HCT116 (cell line): ENCODE measurements at regions not wholly inside any gene's neighbourhood (a gene's known extent, or its start where the extent isn't known, plus 50 kb on each side); places are given as distances from the start of the nearest gene placed in this dataset.

Source experiments
- ATAC-seq: fragments of 200-7000 bp; cut with Tn5 transposase; 2 replicates; pipeline ENCODE4 v1.9.1; 2020; ENCODE audit warnings: mild to moderate bottlenecking, moderate library complexity
- BruUV-seq: library from RNA; stranded (reverse); fragments of 400-500 nt; replicated peaks from 2 replicates; lab custom pipeline; 2021; lab: Mats Ljungman, UMichigan
- CTCF ChIA-PET: fragments of 300-600 bp; sonication (Branson Sonifier 250); formaldehyde crosslinking; loops from one replicate; lab custom pipeline; 2021; ENCODE audit warnings: antibody characterized with exemption; lab: Charles Lee
- POLR2A ChIA-PET: fragments of 300-600, 350-600 bp; sonication (Branson Sonifier 250); formaldehyde crosslinking; loops from one replicate; lab custom pipeline; 2021; ENCODE audit warnings: antibody characterized with exemption; lab: Charles Lee
- RAD21 ChIA-PET, 2 experiments: fragments of 300-600 bp; sonication (Branson Sonifier 250); formaldehyde crosslinking; loops; one replicate each; lab custom pipeline; 2023; ENCODE audit warnings: low total read pairs in 2 of 2; ENCODE audit not compliant: uncharacterized antibody in 2 of 2, unreplicated experiment in 2 of 2, low non-redundant PET in 1 of 2; lab: Charles Lee
- DNase-seq: peaks from one replicate; pipeline ENCODE4 v3.0.0-alpha.2; 2010; ENCODE audit warnings: low read depth, low spot score
- H2AFZ ChIP-seq: fragments of 200-600 bp; shearing (Covaris generic), sonication (generic); 2 replicates; pipeline ENCODE4 v1.6.1; 2017; ENCODE audit warnings: low read depth, mixed run types, mixed read lengths, antibody characterized with exemption, low read length; ENCODE audit not compliant: poor library complexity, severe bottlenecking
- H3K27ac ChIP-seq: 2 replicates; pipeline ENCODE4 v1.5.1; 2012; ENCODE audit warnings: low read depth, low read length
- H3K27me3 ChIP-seq: fragments of 200-600 bp; sonication (generic); 2 replicates; pipeline ENCODE4 v1.6.1; 2016; ENCODE audit warnings: mixed run types, low read length, mixed read lengths; ENCODE audit not compliant: insufficient read depth
- H3K36me3 ChIP-seq, 2 experiments: fragments of 200-500 bp in 1 of 2; fragments of 200-600 bp in 1 of 2; sonication (Bioruptor generic) in 1 of 2; sonication (generic) in 1 of 2; 2 replicates each; pipeline versions ENCODE4 v1.5.1 to v1.6.1; 2014 to 2016; ENCODE audit warnings: low read length in 2 of 2, inconsistent platforms in 1 of 2, mixed read lengths in 1 of 2, mixed run types in 1 of 2; ENCODE audit not compliant: insufficient read depth in 2 of 2, control insufficient read depth in 1 of 2
- H3K4me1 ChIP-seq, 2 experiments: fragments of 200-600 bp in 1 of 2; sonication (generic) in 1 of 2; 2 replicates each; pipeline versions ENCODE4 v1.5.1 to v1.6.1; 2012 to 2017; ENCODE audit warnings: low read length in 2 of 2, inconsistent platforms in 1 of 2, mild to moderate bottlenecking in 1 of 2, mixed read lengths in 1 of 2, mixed run types in 1 of 2, moderate library complexity in 1 of 2; ENCODE audit not compliant: insufficient read depth in 2 of 2, control insufficient read depth in 1 of 2
- H3K4me2 ChIP-seq: fragments of 200-600 bp; sonication (generic); 2 replicates; pipeline ENCODE4 v1.6.1; 2017; ENCODE audit warnings: mixed run types, low read length, mixed read lengths
- H3K4me3 ChIP-seq, 2 experiments: fragments of 200-600 bp in 1 of 2; sonication (generic) in 1 of 2; replicated peaks in 1 of 2; 2 replicates each; pipeline ENCODE4 v1.5.1; 2011 to 2016; ENCODE audit warnings: low read length in 2 of 2, control low read depth in 1 of 2, low read depth in 1 of 2, mild to moderate bottlenecking in 1 of 2, mixed read lengths in 1 of 2, mixed run types in 1 of 2
- H3K79me2 ChIP-seq: fragments of 200-600 bp; sonication (generic); 2 replicates; pipeline ENCODE4 v1.6.1; 2017; ENCODE audit warnings: mild to moderate bottlenecking, mixed run types, low read length, moderate library complexity, mixed read lengths; ENCODE audit not compliant: insufficient read depth
- H3K9ac ChIP-seq: fragments of 200-600 bp; sonication (generic); 2 replicates; pipeline ENCODE4 v1.6.1; 2016; ENCODE audit warnings: low read length, mixed read lengths
- H3K9me2 ChIP-seq: fragments of 200-600 bp; sonication (generic), shearing (Covaris generic); 2 replicates; pipeline ENCODE4 v1.6.1; 2017; ENCODE audit warnings: mixed run types, mild to moderate bottlenecking, moderate library complexity; ENCODE audit not compliant: insufficient read depth
- H3K9me3 ChIP-seq, 2 experiments: fragments of 200-500 bp in 1 of 2; fragments of 200-600 bp in 1 of 2; sonication (Bioruptor generic) in 1 of 2; sonication (generic) in 1 of 2; 2 replicates each; pipeline ENCODE4 v1.6.1; 2014 to 2017; ENCODE audit warnings: low read length in 2 of 2, mixed read lengths in 2 of 2, inconsistent platforms in 1 of 2, low read depth in 1 of 2, mild to moderate bottlenecking in 1 of 2, mixed run types in 1 of 2, moderate library complexity in 1 of 2; ENCODE audit not compliant: control insufficient read depth in 1 of 2, insufficient read depth in 1 of 2
- H4K20me1 ChIP-seq: fragments of 200-600 bp; sonication (generic), shearing (Covaris generic); 2 replicates; pipeline ENCODE4 v1.6.1; 2017; ENCODE audit warnings: mixed run types, mild to moderate bottlenecking, moderate library complexity; ENCODE audit not compliant: insufficient read depth
- CEBPB ChIP-seq: IDR thresholded peaks from 2 replicates; pipeline ENCODE4 v1.6.1; 2012; ENCODE audit warnings: low read depth
- EGR1 ChIP-seq: IDR thresholded peaks from 2 replicates; pipeline ENCODE4 v1.6.1; 2012; ENCODE audit warnings: low read depth
- ELF1 ChIP-seq: IDR thresholded peaks from 2 replicates; pipeline ENCODE4 v1.6.1; 2012; ENCODE audit warnings: low read depth, borderline replicate concordance
- EZH2 ChIP-seq: fragments of 200-600 bp; sonication (generic); IDR thresholded peaks from 2 replicates; pipeline ENCODE4 v1.6.1; 2017; ENCODE audit warnings: antibody characterized with exemption, mixed run types
- MAX ChIP-seq: IDR thresholded peaks from 2 replicates; pipeline ENCODE4 v1.6.1; 2012
- POLR2A ChIP-seq: IDR thresholded peaks from 2 replicates; pipeline ENCODE4 v1.7.0; 2011; ENCODE audit warnings: borderline replicate concordance; ENCODE audit not compliant: insufficient read depth, insufficient read length; ENCODE audit errors: extremely low read depth
- POLR2AphosphoS5 ChIP-seq: IDR thresholded peaks from 2 replicates; pipeline ENCODE4 v1.6.1; 2011; ENCODE audit warnings: mild to moderate bottlenecking, low read depth, low read length, moderate library complexity
- SIN3A ChIP-seq: IDR thresholded peaks from 2 replicates; pipeline ENCODE4 v1.6.1; 2012; ENCODE audit warnings: low read depth
- ZBTB33 ChIP-seq: IDR thresholded peaks from 2 replicates; pipeline ENCODE4 v1.6.1; 2011; ENCODE audit warnings: mild to moderate bottlenecking, low read length, moderate library complexity; ENCODE audit not compliant: insufficient replicate concordance; ENCODE audit errors: extremely low read depth
- ZNF274 ChIP-seq: fragments of 200-500 bp; sonication (Bioruptor generic); IDR thresholded peaks from 2 replicates; pipeline ENCODE4 v1.6.1; 2014; ENCODE audit warnings: mild to moderate bottlenecking, low read depth, low read length, inconsistent platforms
- intact Hi-C: fragments of 100-400 bp; cut with micrococcal nuclease; formaldehyde crosslinking; loops from 2 replicates; pipeline ENCODE4 v1.10.0; 2022

DNA sequence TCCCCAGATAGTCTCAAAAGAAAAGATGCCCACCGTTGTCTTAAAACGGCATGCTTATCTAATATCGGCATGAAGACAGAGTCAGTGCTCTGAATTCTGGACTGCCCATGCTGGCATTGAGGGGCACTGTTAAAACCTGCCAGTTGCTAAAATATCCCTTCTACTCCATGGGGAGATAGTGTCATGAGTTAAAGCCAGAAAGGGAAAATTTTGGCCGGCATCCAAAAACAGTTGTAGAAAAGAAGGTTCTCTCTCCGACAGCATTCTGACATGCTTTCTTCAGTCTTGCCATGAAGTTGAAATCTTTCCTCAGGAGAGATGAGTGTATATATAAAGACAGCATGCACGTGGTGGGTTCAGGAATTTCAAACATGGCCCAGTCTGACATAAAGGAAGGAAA lies 401.3 kb upstream of the PIK3C3 start:
- DNase-seq (no peak), ATAC-seq (no peak)
- intact Hi-C loops: no loop called here
- Histone ChIP-seq H3K4me1 (no peaks in the 10 kb centered on the region), H3K27ac (no peak overlapping the region), H3K9ac (no peak overlapping the region), H3K27me3 (no peaks in the 10 kb centered on the region), H3K36me3 (no peaks in the 10 kb centered on the region), H3K4me2 (no peak overlapping the region), H3K9me3 (peaks cover 7 to 27% of the 10 kb centered on the region in 2 experiments; a peak in 2 of 4 replicates), H3K79me2 (no peaks in the 10 kb centered on the region), H2AFZ (no peak overlapping the region), H3K4me3 (no peak overlapping the region), H3K9me2 (no peaks in the 10 kb centered on the region), H4K20me1 (no peaks in the 10 kb centered on the region)
- CTCF ChIA-PET: no interaction called here
- TF ChIP-seq MAX (no peak), SIN3A (no peak), ELF1 (no peak), POLR2A (no peak), ZNF274 (no peak), CEBPB (no peak), EZH2 (no peak), POLR2AphosphoS5 (no peak), EGR1 (no peak)
- BruUV-seq: no TSS peak
- RAD21 ChIA-PET: no interaction called here
- POLR2A ChIA-PET: no interaction called here

GRCh38 chr18:41548521-41549260 lies 406.3 kb upstream of the PIK3C3 start:
- Histone ChIP-seq H3K4me2 (no peak overlapping the region), H4K20me1 (no peaks in the 10 kb centered on the region), H3K4me3 (no peak overlapping the region), H3K9ac (no peak overlapping the region), H2AFZ (no peak overlapping the region), H3K27me3 (no peaks in the 10 kb centered on the region), H3K9me2 (no peaks in the 10 kb centered on the region), H3K4me1 (no peaks in the 10 kb centered on the region), H3K9me3 (peaks cover 0 to 37% of the 10 kb centered on the region in 2 experiments; a peak in 2 of 4 replicates), H3K79me2 (no peaks in the 10 kb centered on the region), H3K36me3 (no peaks in the 10 kb centered on the region), H3K27ac (no peak overlapping the region)
- DNase-seq: no peak
- ChIA-PET CTCF (no interaction called here), RAD21 (no interaction called here), POLR2A (no interaction called here)
- TF ChIP-seq ZBTB33: no peak
- intact Hi-C loops: no loop called here
- BruUV-seq: no TSS peak
- ATAC-seq: no peak
